Coronary artery (tissue), 2 donors: ENCODE measurements at regions not wholly inside any gene's neighbourhood (a gene's known extent, or its start where the extent isn't known, plus 50 kb on each side); places are given as distances from the start of the nearest gene placed in this dataset.

Experiments
- DNase-seq: peaks from one replicate; pipeline ENCODE4 v3.0.0-alpha.2; 2017; ENCODE audit warnings: low spot score
- H3K27ac ChIP-seq, 2 donors: fragments of 200-600 bp; sonication (generic); one replicate each; pipeline ENCODE4 v1.5.1; 2016 to 2019
- H3K4me3 ChIP-seq: fragments of 200-600 bp; sonication (generic); 2 replicates; pipeline ENCODE4 v1.5.1; 2016; ENCODE audit warnings: mild to moderate bottlenecking, moderate library complexity
- TF ChIP-seq, protein P1 (sequence below): fragments of 200-600 bp; sonication (generic); IDR thresholded peaks from one replicate; pipeline ENCODE4 v1.5.1; 2019; ENCODE audit warnings: antibody characterized with exemption

DNA sequence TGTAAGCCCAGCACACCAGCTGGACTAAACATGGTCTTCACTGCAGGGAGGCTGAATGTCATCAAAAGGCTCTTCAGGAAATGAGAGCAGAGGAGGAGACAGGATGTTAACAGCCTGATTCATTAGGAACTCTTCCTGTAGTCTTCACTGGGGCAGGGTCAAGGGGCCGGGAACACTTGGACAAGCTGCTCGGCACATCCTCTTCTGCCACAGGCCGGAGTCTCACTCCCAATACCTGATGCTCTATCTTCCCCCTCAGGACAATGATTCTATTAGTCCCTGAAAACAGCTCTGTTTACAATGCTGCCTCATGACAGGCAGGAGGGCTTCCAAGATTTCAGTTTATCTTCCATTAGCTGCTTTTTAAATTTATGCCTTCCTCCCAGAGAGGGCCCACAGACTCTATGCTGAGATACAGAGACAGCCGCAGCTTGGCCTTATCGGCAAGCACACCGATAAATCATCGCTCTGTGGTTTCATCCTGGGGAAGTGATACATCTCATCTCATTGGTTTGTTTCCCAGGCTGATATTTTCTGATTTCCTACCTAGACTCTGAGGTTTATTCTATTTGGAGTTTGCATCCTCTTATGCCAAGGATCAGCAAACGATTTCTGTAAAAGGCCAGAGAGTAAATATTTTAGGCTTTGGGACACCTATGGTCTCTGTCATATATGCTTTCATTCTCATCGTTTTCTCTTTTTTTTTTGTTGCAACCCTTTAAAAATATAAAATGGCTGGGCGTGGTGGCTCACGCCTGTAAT, 214.0 kb upstream of the ASIC2 start:
- no peak overlapping the region for H3K4me3 ChIP-seq
- TF ChIP-seq, protein P1, sequence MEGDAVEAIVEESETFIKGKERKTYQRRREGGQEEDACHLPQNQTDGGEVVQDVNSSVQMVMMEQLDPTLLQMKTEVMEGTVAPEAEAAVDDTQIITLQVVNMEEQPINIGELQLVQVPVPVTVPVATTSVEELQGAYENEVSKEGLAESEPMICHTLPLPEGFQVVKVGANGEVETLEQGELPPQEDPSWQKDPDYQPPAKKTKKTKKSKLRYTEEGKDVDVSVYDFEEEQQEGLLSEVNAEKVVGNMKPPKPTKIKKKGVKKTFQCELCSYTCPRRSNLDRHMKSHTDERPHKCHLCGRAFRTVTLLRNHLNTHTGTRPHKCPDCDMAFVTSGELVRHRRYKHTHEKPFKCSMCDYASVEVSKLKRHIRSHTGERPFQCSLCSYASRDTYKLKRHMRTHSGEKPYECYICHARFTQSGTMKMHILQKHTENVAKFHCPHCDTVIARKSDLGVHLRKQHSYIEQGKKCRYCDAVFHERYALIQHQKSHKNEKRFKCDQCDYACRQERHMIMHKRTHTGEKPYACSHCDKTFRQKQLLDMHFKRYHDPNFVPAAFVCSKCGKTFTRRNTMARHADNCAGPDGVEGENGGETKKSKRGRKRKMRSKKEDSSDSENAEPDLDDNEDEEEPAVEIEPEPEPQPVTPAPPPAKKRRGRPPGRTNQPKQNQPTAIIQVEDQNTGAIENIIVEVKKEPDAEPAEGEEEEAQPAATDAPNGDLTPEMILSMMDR: no peak
- H3K27ac ChIP-seq: no peak overlapping the region
- no peak for DNase-seq

GRCh38 chr17:33508215-33508614, 215.1 kb upstream of the ASIC2 start:
- DNase-seq: no peak
- Histone ChIP-seq H3K27ac (no peak overlapping the region), H3K4me3 (no peak overlapping the region)
- TF ChIP-seq, protein P1: no peak

- H3K4me3 ChIP-seq: no peak overlapping the region
- no peak overlapping the region for H3K27ac ChIP-seq
- TF ChIP-seq, protein P1: no peak
- DNase-seq: no peak
Observed at GRCh38 chr17:33509331-33509730, 216.2 kb upstream of the ASIC2 start.

GRCh38 chr17:33511670-33512069, 218.6 kb upstream of the ASIC2 start:
- Histone ChIP-seq H3K27ac (no peak overlapping the region), H3K4me3 (no peak overlapping the region)
- TF ChIP-seq, protein P1: no peak
- no peak for DNase-seq

DNA sequence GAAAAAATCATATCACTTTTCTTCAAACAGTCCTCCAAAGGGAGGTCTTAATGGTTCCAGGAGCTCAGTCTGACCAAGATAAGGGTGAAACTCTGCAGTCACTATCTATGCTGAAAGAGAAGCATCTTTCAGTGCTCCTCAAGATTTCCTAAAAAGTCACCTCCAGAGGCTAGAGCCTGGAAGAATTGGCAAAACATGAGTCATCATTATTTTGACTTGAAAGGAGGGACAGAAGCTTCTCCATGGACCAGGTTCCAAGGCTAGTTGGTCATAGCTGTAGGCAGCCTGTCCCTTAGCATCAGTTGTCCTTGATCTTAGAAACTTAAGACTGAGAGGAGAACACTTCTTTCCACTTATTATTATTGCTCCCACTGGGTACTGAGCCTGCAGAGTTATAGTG, 219.0 kb upstream of the ASIC2 start:
- H3K27ac ChIP-seq: no peak overlapping the region
- no peak for DNase-seq
- TF ChIP-seq, protein P1: no peak
- no peak overlapping the region for H3K4me3 ChIP-seq

- DNase-seq: no peak
- TF ChIP-seq, protein P1: no peak
- Histone ChIP-seq H3K27ac (no peak overlapping the region), H3K4me3 (no peak overlapping the region)
Observed at GRCh38 chr17:33513769-33514168, 220.7 kb upstream of the ASIC2 start.

DNA sequence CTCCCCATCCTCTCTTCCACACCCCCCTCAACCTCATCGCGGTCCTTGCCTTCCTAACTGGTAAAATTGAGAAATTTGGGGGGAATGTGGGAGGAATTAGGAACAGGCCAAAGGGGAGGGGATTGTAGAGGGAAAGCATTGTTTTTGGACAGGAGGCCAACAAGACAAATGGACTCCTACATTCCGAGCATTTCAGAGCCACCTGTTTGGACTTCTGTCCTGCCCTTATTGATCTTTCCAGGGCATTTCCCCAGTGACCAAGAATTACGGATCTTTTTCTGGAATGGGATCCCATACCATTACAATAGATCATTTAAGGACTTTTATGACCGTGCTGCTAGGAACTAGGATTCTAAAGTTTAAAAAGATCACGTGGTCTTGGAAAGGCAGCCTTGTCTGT, 221.3 kb upstream of the ASIC2 start:
- no peak for DNase-seq
- no peak overlapping the region for H3K4me3 ChIP-seq
- TF ChIP-seq, protein P1: no peak
- H3K27ac ChIP-seq: no peak overlapping the region
